HepG2 (cell line): ENCODE measurements at regions not wholly inside any gene's neighbourhood (a gene's known extent, or its start where the extent isn't known, plus 50 kb on each side); places are given as distances from the start of the nearest gene placed in this dataset.
A peak's percentile ranks its signal among the peaks of the same experiment; 100 is the strongest.

Experiments
- CEBPB ChIP-seq: IDR thresholded peaks from 2 replicates; pipeline ENCODE4 v1.6.1; 2011; ENCODE audit warnings: low read depth, low read length, improper control_type of control experiment, borderline replicate concordance
- DNMT3B ChIP-seq: conservative IDR thresholded peaks from 2 replicates; pipeline ENCODE4 v1.6.1; 2016; ENCODE audit warnings: missing biosample characterization, control low read depth
- DPF2 ChIP-seq: sonication (generic); formaldehyde crosslinking; IDR thresholded peaks from 2 replicates; pipeline ENCODE4 v1.4.0; 2020; ENCODE audit warnings: mild to moderate bottlenecking, low read depth, missing genetic modification reagents, borderline replicate concordance
- FLYWCH1 ChIP-seq: sonication (generic); formaldehyde crosslinking; IDR thresholded peaks from 2 replicates; pipeline ENCODE4 v1.8.1; 2023; ENCODE audit warnings: mild to moderate bottlenecking, missing genetic modification reagents
- MATR3 ChIP-seq: sonication (generic); formaldehyde crosslinking; IDR thresholded peaks from 2 replicates; pipeline ENCODE4 v1.4.0; 2020; ENCODE audit warnings: missing genetic modification reagents
- MTA3 ChIP-seq: sonication (generic); formaldehyde crosslinking; IDR thresholded peaks from 2 replicates; pipeline ENCODE4 v1.4.0; 2020; ENCODE audit warnings: missing genetic modification reagents
- POGZ ChIP-seq: sonication (generic); formaldehyde crosslinking; IDR thresholded peaks from 2 replicates; pipeline ENCODE4 v1.4.0; 2020; ENCODE audit warnings: mild to moderate bottlenecking, missing genetic modification reagents
- RARA ChIP-seq: IDR thresholded peaks from 2 replicates; pipeline ENCODE4 v1.6.1; 2016; ENCODE audit warnings: missing genetic modification reagents, missing compliant biosample characterization
- RFX1 ChIP-seq: fragments of 450-650 bp; IDR thresholded peaks from 2 replicates; pipeline ENCODE4 v1.6.1; 2017
- RXRB ChIP-seq: IDR thresholded peaks from 2 replicates; pipeline ENCODE4 v1.6.1; 2016; ENCODE audit warnings: borderline replicate concordance, missing genetic modification reagents, missing compliant biosample characterization
- SIN3B ChIP-seq: fragments of 150-350 bp; IDR thresholded peaks from 2 replicates; pipeline ENCODE4 v1.6.1; 2014; ENCODE audit warnings: low read length
- SKI ChIP-seq: fragments of 450-650 bp; IDR thresholded peaks from one replicate; pipeline ENCODE4 v1.6.1; 2018; ENCODE audit warnings: mild to moderate bottlenecking; ENCODE audit not compliant: partially characterized antibody
- SOX13 ChIP-seq, 3 experiments: fragments of 450-650 bp in 1 of 3; sonication (generic) in 1 of 3; formaldehyde crosslinking in 1 of 3; IDR thresholded peaks in 2 of 3; conservative IDR thresholded peaks in 1 of 3; 2 replicates each; pipeline versions ENCODE4 v1.5.0 to v1.6.1; 2016 to 2020; ENCODE audit warnings: antibody characterized with exemption in 1 of 3, mild to moderate bottlenecking in 1 of 3, missing compliant biosample characterization in 1 of 3, missing genetic modification reagents in 1 of 3, moderate library complexity in 1 of 3
- SOX5 ChIP-seq: IDR thresholded peaks from 2 replicates; pipeline ENCODE4 v1.6.1; 2016; ENCODE audit warnings: borderline replicate concordance
- TRIM24 ChIP-seq: sonication (generic); formaldehyde crosslinking; IDR thresholded peaks from 2 replicates; pipeline ENCODE4 v1.8.0; 2022; ENCODE audit warnings: mild to moderate bottlenecking, missing genetic modification reagents
- ZFY ChIP-seq: sonication (generic); formaldehyde crosslinking; IDR thresholded peaks from 2 replicates; pipeline ENCODE4 v1.4.0; 2020; ENCODE audit warnings: missing genetic modification reagents
- ZNF12 ChIP-seq: sonication (generic); formaldehyde crosslinking; IDR thresholded peaks from 2 replicates; pipeline ENCODE4 v1.5.0; 2020; ENCODE audit warnings: missing genetic modification reagents
- ZNF292 ChIP-seq: sonication (generic); formaldehyde crosslinking; IDR thresholded peaks from 2 replicates; pipeline ENCODE4 v1.8.1; 2022; ENCODE audit warnings: mild to moderate bottlenecking, low read depth, missing genetic modification reagents, borderline replicate concordance
- ZNF33B ChIP-seq: sonication (generic); formaldehyde crosslinking; IDR thresholded peaks from 2 replicates; pipeline ENCODE4 v1.5.1; 2020; ENCODE audit warnings: mild to moderate bottlenecking, missing genetic modification reagents
- ZNF451 ChIP-seq: sonication (generic); formaldehyde crosslinking; IDR thresholded peaks from 2 replicates; pipeline ENCODE4 v1.5.0; 2020; ENCODE audit warnings: mild to moderate bottlenecking, missing genetic modification reagents
- ZNF615 ChIP-seq: sonication (generic); formaldehyde crosslinking; IDR thresholded peaks from 2 replicates; pipeline ENCODE4 v1.5.0; 2020; ENCODE audit warnings: mild to moderate bottlenecking, missing genetic modification reagents, borderline replicate concordance
- ZNF644 ChIP-seq: IDR thresholded peaks from 2 replicates; pipeline ENCODE4 v1.6.1; 2016; ENCODE audit warnings: low read depth
- TF ChIP-seq, protein P1 (sequence below), 2 experiments: sonication (generic) in 1 of 2; formaldehyde crosslinking in 1 of 2; IDR thresholded peaks; 2 replicates each; pipeline versions ENCODE4 v1.6.1 to v1.9.0; 2014 to 2022; ENCODE audit warnings: antibody characterized with exemption in 1 of 2, borderline replicate concordance in 1 of 2, inconsistent platforms in 1 of 2, low read depth in 1 of 2, missing genetic modification reagents in 1 of 2
- TF ChIP-seq, protein P2 (sequence below): IDR thresholded peaks from 2 replicates; pipeline ENCODE4 v1.6.1; 2012; ENCODE audit warnings: inconsistent platforms
- TF ChIP-seq, protein P3 (sequence below): IDR thresholded peaks from 2 replicates; pipeline ENCODE4 v1.6.1; 2018; ENCODE audit warnings: missing genetic modification reagents, mild to moderate bottlenecking, missing compliant biosample characterization

DNA sequence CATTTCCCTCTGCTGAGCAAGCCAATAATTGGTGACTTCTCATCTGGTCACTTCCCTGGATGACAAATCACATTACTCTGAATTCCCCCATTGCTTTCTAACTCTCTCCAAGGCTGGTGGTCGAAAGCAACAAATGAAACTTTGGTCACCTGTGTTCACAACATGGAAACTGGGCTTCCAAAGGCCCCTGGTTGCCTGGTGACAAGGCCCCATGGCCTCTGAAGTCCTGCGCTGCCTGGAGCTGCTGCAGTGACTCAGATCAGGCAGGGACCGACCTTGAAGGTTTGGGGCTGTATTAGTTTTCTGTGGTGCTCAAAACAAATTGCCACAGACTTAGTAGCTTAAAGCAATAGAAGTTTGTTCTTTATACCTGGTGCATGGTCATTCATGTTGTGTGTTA lies 345.3 kb downstream of the WDR72 start (continued):
- no peak for TF ChIP-seq SKI
- TF ChIP-seq, protein P1, sequence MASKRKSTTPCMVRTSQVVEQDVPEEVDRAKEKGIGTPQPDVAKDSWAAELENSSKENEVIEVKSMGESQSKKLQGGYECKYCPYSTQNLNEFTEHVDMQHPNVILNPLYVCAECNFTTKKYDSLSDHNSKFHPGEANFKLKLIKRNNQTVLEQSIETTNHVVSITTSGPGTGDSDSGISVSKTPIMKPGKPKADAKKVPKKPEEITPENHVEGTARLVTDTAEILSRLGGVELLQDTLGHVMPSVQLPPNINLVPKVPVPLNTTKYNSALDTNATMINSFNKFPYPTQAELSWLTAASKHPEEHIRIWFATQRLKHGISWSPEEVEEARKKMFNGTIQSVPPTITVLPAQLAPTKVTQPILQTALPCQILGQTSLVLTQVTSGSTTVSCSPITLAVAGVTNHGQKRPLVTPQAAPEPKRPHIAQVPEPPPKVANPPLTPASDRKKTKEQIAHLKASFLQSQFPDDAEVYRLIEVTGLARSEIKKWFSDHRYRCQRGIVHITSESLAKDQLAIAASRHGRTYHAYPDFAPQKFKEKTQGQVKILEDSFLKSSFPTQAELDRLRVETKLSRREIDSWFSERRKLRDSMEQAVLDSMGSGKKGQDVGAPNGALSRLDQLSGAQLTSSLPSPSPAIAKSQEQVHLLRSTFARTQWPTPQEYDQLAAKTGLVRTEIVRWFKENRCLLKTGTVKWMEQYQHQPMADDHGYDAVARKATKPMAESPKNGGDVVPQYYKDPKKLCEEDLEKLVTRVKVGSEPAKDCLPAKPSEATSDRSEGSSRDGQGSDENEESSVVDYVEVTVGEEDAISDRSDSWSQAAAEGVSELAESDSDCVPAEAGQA (IDR thresholded peaks at IDR 0.05; ENCODE audit: low read depth): 0 out of 2 replicates have a peak, but pooled peaks have one; percentile 58
- TF ChIP-seq, protein P1 (CRISPR knock-in tag; IDR thresholded peaks at IDR 0.05; ENCODE audit: borderline replicate concordance): no peak
- peak; percentile 51; the same call in 1 of the 2 replicates for TF ChIP-seq RARA
- TF ChIP-seq ZNF33B (CRISPR knock-in tag): 0 out of 2 replicates have a peak, but pooled peaks have one; percentile 45
- TF ChIP-seq SIN3B: no peak
- peak; percentile 72 for TF ChIP-seq ZNF12 (CRISPR knock-in tag)
- 0 out of 2 replicates have a peak, but pooled peaks have one; percentile 27 for TF ChIP-seq ZFY (CRISPR knock-in tag)
- TF ChIP-seq TRIM24: no peak
- TF ChIP-seq MTA3 (CRISPR knock-in tag): no peak
- TF ChIP-seq ZNF451 (CRISPR knock-in tag): no peak
- peak; percentile 59; the same call in 1 of the 2 replicates for TF ChIP-seq ZNF292 (CRISPR knock-in tag)
- TF ChIP-seq FLYWCH1 (CRISPR knock-in tag): no peak
- peak; percentile 26; the same call in 1 of the 2 replicates for TF ChIP-seq CEBPB
- TF ChIP-seq MATR3 (CRISPR knock-in tag): no peak
- peak; percentile 98 for TF ChIP-seq ZNF644 (CRISPR knock-in tag)
- no peak for TF ChIP-seq DNMT3B (CRISPR knock-in tag)
- no peak for TF ChIP-seq DPF2 (CRISPR knock-in tag)
- TF ChIP-seq, protein P2, sequence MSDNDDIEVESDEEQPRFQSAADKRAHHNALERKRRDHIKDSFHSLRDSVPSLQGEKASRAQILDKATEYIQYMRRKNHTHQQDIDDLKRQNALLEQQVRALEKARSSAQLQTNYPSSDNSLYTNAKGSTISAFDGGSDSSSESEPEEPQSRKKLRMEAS: no peak
- TF ChIP-seq, protein P3, sequence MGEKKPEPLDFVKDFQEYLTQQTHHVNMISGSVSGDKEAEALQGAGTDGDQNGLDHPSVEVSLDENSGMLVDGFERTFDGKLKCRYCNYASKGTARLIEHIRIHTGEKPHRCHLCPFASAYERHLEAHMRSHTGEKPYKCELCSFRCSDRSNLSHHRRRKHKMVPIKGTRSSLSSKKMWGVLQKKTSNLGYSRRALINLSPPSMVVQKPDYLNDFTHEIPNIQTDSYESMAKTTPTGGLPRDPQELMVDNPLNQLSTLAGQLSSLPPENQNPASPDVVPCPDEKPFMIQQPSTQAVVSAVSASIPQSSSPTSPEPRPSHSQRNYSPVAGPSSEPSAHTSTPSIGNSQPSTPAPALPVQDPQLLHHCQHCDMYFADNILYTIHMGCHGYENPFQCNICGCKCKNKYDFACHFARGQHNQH (CRISPR knock-in tag): no peak
- 0 out of 2 replicates have a peak, but pooled peaks have one; percentile 28 for TF ChIP-seq SOX5
- peak; percentile 76 for TF ChIP-seq RFX1
- no peak for TF ChIP-seq SOX13 (IDR thresholded peaks at IDR 0.05)
- 0 out of 4 replicates have a peak, but pooled peaks of 1 of the 2 experiments have one; percentile 17 for TF ChIP-seq SOX13 (CRISPR knock-in tag; conservative IDR thresholded peaks at IDR 0.05 in 1 of 2, IDR thresholded peaks at IDR 0.05 in 1 of 2)
- TF ChIP-seq POGZ (CRISPR knock-in tag): peak; percentile 75
- no peak for TF ChIP-seq ZNF615
- peak; percentile 21; the same call in 1 of the 2 replicates for TF ChIP-seq RXRB (CRISPR knock-in tag)
